22Rv1 (cell line): ENCODE measurements at regions not wholly inside any gene's neighbourhood (a gene's known extent, or its start where the extent isn't known, plus 50 kb on each side); places are given as distances from the start of the nearest gene placed in this dataset.

Experiments
- CTCF ChIP-seq: fragments of 450-650 bp; IDR thresholded peaks from 2 replicates; pipeline ENCODE4 v1.5.1; 2017; ENCODE audit warnings: mild to moderate bottlenecking
- ZFX ChIP-seq: fragments of 450-650 bp; IDR thresholded peaks from 2 replicates; pipeline ENCODE4 v1.6.1; 2017; ENCODE audit warnings: antibody characterized with exemption, borderline replicate concordance

DNA sequence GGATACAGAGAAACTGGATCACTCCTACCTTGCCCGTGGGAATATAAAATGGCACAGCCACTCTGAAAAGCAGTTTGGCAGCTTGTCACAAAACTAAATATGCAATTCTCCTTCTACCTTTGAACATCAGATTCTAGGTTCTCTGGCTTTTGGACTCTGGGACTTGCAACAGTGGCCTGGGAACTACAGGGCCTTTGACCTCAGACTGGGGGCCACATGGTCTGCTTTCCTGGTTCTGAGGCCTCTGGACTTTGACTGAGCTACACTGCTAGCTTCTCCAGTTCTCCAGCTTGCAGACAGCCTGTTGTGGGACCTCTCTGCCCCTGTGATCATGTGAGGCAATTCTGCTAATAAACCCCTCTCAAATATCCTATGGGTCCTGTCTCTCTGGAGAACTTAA is 168.8 kb downstream of the CDH26 start:
- TF ChIP-seq CTCF: no peak
- TF ChIP-seq ZFX: no peak
